Body of pancreas (tissue), 4 donors: ENCODE measurements at regions not wholly inside any gene's neighbourhood (a gene's known extent, or its start where the extent isn't known, plus 50 kb on each side); places are given as distances from the start of the nearest gene placed in this dataset.
"Not testable (repeated sequence)": the region's sequence is repeated elsewhere in the genome, so short reads cannot be mapped to it uniquely, and the experiment has no call there.

ENCODE experiments used
- ATAC-seq: fragments of 150-250 bp; one replicate; pipeline ENCODE4 v1.9.1; 2016
- DNase-seq, 4 donors: peaks; one replicate each; pipeline ENCODE4 v3.0.0-alpha.2; 2019
- H3K27ac ChIP-seq, 4 donors: fragments of 200-600 bp; sonication (generic); 1 replicate in 3 of 4; 2 replicates in 1 of 4; pipeline versions ENCODE4 v1.5.1 to v1.6.1; 2016 to 2019; ENCODE audit warnings: mild to moderate bottlenecking in 1 of 4, mixed read lengths in 1 of 4, moderate library complexity in 1 of 4
- H3K27me3 ChIP-seq, 2 donors: fragments of 200-600 bp; sonication (generic); one replicate each; pipeline ENCODE4 v1.6.0; 2016; ENCODE audit warnings: mild to moderate bottlenecking in 1 of 2
- H3K36me3 ChIP-seq, 2 donors: fragments of 200-600 bp; sonication (generic); replicated peaks in 1 of 2; 2 replicates each; pipeline ENCODE4 v1.5.1; 2016; ENCODE audit warnings: low read depth in 2 of 2; ENCODE audit not compliant: insufficient read depth in 1 of 2
- H3K4me1 ChIP-seq: fragments of 200-600 bp; sonication (generic); one replicate; pipeline ENCODE4 v1.6.0; 2016
- H3K4me3 ChIP-seq, 2 donors: fragments of 200-600 bp; sonication (generic); 1 replicate in 1 of 2; 2 replicates in 1 of 2; pipeline ENCODE4 v1.5.1; 2016 to 2019
- H3K9me3 ChIP-seq, 3 donors: fragments of 200-600 bp; sonication (generic); 1 replicate in 2 of 3; 2 replicates in 1 of 3; pipeline ENCODE4 v1.5.1; 2016
- POLR2A ChIP-seq, 3 donors: fragments of 450-650 bp; IDR thresholded peaks; one replicate each; pipeline ENCODE4 v1.6.1; 2016; ENCODE audit warnings: antibody characterized with exemption in 3 of 3, mild to moderate bottlenecking in 2 of 3
- WGBS, 2 donors: methylation state at CpG; one replicate each; pipeline ENCODE4 v1.1.5; 2017; 5-methylcytosine and 5-hydroxymethylcytosine counted together
- intact Hi-C: fragments of 100-400 bp; cut with DNase I; formaldehyde crosslinking; loops from one replicate; pipeline ENCODE4 v1.15.1; 2023
- TF ChIP-seq, protein P1 (sequence below), 7 experiments: fragments of 450-650 bp in 4 of 7; fragments of 200-600 bp in 3 of 7; sonication (generic) in 3 of 7; IDR thresholded peaks; one replicate each; pipeline ENCODE4 v1.5.1; 2016 to 2019; ENCODE audit warnings: antibody characterized with exemption in 7 of 7

DNA sequence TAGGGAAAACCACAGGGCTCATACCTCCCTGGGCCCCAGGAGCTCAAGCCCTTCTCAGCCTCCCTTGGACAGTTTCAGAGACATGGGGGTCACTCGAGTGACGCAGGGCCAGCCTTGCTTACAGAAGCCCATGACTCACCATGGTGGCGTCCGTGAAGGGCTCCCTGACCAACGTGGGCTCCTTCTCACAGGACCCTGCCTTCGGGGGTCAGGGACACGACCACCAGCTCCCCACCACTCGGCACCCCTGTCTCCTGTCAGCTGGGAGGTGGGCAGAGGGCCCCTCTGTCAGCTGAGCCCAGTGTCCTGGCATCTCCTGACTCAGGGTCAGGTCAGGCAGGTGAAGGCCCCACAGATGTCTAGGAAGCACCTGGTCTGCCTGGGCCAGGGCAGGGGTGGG lies 126.3 kb upstream of the ANO1 start:
- ATAC-seq (no peak), DNase-seq (no peak)
- Histone ChIP-seq H3K27ac (no peak overlapping the region), H3K9me3 (peaks cover 0 to 7% (median 0%) of the 10 kb centered on the region in 3 donors), H3K27me3 (no peaks in the 10 kb centered on the region), H3K4me3 (no peak overlapping the region), H3K4me1 (peaks cover 9% of the 10 kb centered on the region), H3K36me3 (no peaks in the 10 kb centered on the region)
- no peak for TF ChIP-seq POLR2A (IDR thresholded peaks at IDR 0.05)
- TF ChIP-seq, protein P1, sequence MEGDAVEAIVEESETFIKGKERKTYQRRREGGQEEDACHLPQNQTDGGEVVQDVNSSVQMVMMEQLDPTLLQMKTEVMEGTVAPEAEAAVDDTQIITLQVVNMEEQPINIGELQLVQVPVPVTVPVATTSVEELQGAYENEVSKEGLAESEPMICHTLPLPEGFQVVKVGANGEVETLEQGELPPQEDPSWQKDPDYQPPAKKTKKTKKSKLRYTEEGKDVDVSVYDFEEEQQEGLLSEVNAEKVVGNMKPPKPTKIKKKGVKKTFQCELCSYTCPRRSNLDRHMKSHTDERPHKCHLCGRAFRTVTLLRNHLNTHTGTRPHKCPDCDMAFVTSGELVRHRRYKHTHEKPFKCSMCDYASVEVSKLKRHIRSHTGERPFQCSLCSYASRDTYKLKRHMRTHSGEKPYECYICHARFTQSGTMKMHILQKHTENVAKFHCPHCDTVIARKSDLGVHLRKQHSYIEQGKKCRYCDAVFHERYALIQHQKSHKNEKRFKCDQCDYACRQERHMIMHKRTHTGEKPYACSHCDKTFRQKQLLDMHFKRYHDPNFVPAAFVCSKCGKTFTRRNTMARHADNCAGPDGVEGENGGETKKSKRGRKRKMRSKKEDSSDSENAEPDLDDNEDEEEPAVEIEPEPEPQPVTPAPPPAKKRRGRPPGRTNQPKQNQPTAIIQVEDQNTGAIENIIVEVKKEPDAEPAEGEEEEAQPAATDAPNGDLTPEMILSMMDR (IDR thresholded peaks at IDR 0.05): no peak
- intact Hi-C loops: no loop called here
- WGBS, 2 donors: 74 to 77% methylated on average over 8 of the region's 8 CpGs

DNA sequence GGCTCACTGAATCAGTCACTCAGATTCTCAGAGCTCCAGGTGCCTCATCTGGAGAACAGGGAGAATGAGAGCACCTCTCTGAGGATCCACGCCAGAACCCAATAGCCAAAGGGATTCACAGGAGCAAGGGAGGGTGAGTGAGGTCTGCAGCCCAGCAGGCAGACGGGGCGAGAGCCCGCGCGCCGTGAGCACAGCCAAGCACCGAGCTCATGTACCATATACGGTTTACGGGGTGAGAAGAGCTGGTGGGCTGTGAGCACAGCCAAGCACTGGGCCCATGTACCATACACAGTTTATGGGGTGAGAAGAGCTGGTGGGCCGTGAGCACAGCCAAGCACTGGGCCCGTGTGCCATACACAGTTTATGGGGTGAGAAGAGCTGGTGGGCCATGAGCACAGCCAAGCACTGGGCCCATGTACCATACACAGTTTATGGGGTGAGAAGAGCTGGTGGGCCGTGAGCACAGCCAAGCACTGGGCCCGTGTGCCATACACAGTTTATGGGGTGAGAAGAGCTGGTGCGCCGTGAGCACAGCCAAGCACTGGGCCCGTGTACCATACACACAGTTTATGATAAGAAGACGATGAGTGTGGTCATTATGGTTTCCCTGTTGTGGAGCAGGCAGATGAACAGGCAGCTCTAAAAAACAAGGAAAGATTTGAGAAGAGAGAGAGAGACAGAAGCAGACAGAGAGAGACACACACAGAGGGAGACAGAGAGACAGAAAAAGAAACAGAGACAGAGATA lies 125.7 kb upstream of the ANO1 start:
- H3K9me3 ChIP-seq, intact Hi-C loops, DNase-seq, ATAC-seq, H3K36me3 ChIP-seq, H3K27ac ChIP-seq, H3K27me3 ChIP-seq, H3K4me3 ChIP-seq, H3K4me1 ChIP-seq: not testable (repeated sequence)
- WGBS, 2 donors: 74% methylated on average over 14 to 18 of the region's 18 CpGs

DNA sequence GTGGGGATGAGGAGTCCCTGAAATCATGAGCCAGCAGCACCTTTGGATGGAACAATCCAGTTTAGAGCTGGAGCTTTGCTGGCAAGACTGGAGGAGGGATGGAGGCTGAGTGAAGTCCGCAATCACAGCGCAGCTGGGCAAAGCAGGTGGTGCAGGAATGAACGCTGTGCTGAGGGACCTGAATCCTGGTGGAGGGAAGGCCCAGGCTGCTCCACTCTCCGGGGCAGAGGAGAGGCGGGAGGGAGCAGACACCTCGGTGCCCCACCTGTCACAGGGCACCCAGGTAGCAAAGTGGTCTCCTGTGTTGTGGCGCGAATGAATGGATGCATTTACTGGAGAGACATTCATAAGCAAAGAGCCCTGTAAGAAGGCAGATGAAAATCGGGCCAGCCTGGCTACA lies 124.8 kb upstream of the ANO1 start:
- DNase-seq: no peak
- Histone ChIP-seq H3K36me3 (no peaks in the 10 kb centered on the region), H3K27me3 (no peaks in the 10 kb centered on the region), H3K4me1 (peaks cover 6% of the 10 kb centered on the region), H3K9me3 (peaks cover 0 to 7% (median 0%) of the 10 kb centered on the region in 3 donors), H3K4me3 (no peak overlapping the region), H3K27ac (no peak overlapping the region)
- WGBS, 2 donors: 65 to 70% methylated on average over 7 to 9 of the region's 9 CpGs
- intact Hi-C loops: no loop called here
- ATAC-seq: no peak
- TF ChIP-seq, protein P1 (IDR thresholded peaks at IDR 0.05): no peak
- TF ChIP-seq POLR2A (IDR thresholded peaks at IDR 0.05): no peak

DNA sequence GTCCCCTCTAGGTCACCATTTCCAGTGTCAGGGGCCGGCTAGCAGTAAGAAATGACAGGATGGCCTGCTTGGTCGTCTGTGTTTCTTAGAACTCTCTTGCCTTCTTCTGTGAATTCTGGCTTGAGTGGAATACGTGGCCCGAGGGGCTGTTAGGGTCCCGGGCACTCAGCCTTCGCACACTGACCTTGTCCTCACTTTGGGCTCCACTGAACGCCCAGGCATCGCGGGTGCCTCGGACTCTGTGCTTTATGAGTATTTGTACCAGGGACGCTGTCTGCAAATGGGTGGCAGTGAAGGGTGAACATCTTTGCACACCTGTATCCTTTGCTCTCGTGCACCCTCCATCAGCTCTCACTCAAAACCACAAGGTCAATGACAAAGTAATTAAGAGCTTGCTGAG lies 123.4 kb upstream of the ANO1 start:
- TF ChIP-seq, protein P1 (IDR thresholded peaks at IDR 0.05): no peak
- no peak for TF ChIP-seq POLR2A (IDR thresholded peaks at IDR 0.05)
- 59 to 66% methylated on average over 5 to 12 of the region's 12 CpGs for WGBS, 2 donors
- H3K27ac ChIP-seq: no peak overlapping the region
- DNase-seq (no peak), ATAC-seq (no peak)
- intact Hi-C loops: no loop called here
- no peaks in the 10 kb centered on the region for H3K36me3 ChIP-seq
- H3K4me1 ChIP-seq: no peaks in the 10 kb centered on the region
- H3K4me3 ChIP-seq: no peak overlapping the region
- H3K9me3 ChIP-seq: peaks cover 0 to 7% (median 0%) of the 10 kb centered on the region in 3 donors
- no peaks in the 10 kb centered on the region for H3K27me3 ChIP-seq

DNA sequence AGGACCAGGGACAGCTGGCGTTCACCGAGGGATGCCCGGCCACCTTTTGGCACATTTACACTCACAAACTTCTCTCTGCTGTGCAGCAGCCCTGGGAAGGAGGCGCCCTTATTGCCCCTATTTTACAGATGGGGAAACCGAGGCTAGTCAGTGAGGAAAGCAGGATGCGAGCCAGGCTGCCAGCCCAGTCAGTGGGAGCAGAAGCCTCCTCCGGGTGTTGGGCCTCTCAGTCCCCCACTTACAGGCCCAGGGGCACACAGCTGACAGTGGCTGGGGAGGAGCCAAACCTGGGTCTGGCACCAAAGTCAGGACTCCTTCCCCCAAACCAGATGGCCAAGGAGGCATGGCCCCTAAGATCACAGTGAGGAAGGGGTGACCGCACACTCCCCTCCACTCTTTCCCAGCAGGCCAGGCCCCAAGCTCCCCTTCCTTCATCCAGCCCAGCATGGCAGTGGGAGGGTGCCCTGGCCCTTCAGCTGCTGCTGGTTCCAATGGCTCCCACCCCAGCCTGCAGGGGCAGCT lies 121.4 kb upstream of the ANO1 start:
- Histone ChIP-seq H3K9me3 (no peaks in the 10 kb centered on the region), H3K36me3 (no peaks in the 10 kb centered on the region), H3K27ac (no peak overlapping the region), H3K4me3 (no peak overlapping the region), H3K4me1 (no peaks in the 10 kb centered on the region), H3K27me3 (no peaks in the 10 kb centered on the region)
- no peak for TF ChIP-seq POLR2A (IDR thresholded peaks at IDR 0.05)
- TF ChIP-seq, protein P1 (IDR thresholded peaks at IDR 0.05): no peak
- 79 to 86% methylated on average over 5 to 8 of the region's 8 CpGs for WGBS, 2 donors
- ATAC-seq (no peak), DNase-seq (no peak)
- intact Hi-C loops: no loop called here
